IPS-18a (cell line): ENCODE measurements at regions not wholly inside any gene's neighbourhood (a gene's known extent, or its start where the extent isn't known, plus 50 kb on each side); places are given as distances from the start of the nearest gene placed in this dataset.

ENCODE experiments used
- H3K27ac ChIP-seq: one replicate; pipeline ENCODE4 v1.5.1; 2013; ENCODE audit warnings: low read length
- H3K27me3 ChIP-seq: one replicate; pipeline ENCODE4 v1.6.1; 2013; ENCODE audit warnings: mild to moderate bottlenecking, low read length; ENCODE audit not compliant: control insufficient read depth, insufficient read depth
- H3K36me3 ChIP-seq: one replicate; pipeline ENCODE4 v1.6.1; 2013; ENCODE audit warnings: low read depth, low read length; ENCODE audit not compliant: control insufficient read depth
- H3K4me1 ChIP-seq: one replicate; pipeline ENCODE4 v1.6.1; 2013; ENCODE audit warnings: low read depth, low read length; ENCODE audit not compliant: control insufficient read depth
- H3K4me3 ChIP-seq: one replicate; pipeline ENCODE4 v1.5.1; 2013; ENCODE audit warnings: low read length
- H3K9ac ChIP-seq: one replicate; pipeline ENCODE4 v1.6.1; 2013; ENCODE audit warnings: mild to moderate bottlenecking, low read length, moderate library complexity
- H3K9me3 ChIP-seq: one replicate; pipeline ENCODE4 v1.6.1; 2013; ENCODE audit warnings: low read depth, low read length; ENCODE audit not compliant: control insufficient read depth

DNA sequence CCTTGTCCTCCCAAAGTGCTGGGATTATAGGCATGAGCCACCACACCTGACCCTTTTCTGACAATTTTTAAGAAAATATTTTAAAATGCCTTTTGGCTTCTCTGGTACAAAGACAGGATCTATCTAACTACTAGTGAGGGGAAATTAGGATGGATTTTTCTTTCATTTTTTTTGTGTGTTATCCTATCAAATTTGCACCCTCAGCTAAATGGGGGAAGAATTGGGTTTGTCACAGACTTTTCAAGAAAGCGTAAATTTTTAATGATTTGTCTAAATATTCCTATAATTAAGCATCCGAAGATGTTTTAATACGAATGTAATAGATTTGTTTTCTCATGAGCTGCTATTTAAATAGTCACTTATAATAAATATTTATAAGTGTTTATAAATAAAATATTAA lies 340.0 kb upstream of the ETAA1 start:
- Histone ChIP-seq H3K4me1 (no peaks in the 10 kb centered on the region), H3K9ac (no peak overlapping the region), H3K27me3 (no peaks in the 10 kb centered on the region), H3K4me3 (no peak overlapping the region), H3K27ac (no peak overlapping the region), H3K36me3 (no peaks in the 10 kb centered on the region), H3K9me3 (no peaks in the 10 kb centered on the region)

DNA sequence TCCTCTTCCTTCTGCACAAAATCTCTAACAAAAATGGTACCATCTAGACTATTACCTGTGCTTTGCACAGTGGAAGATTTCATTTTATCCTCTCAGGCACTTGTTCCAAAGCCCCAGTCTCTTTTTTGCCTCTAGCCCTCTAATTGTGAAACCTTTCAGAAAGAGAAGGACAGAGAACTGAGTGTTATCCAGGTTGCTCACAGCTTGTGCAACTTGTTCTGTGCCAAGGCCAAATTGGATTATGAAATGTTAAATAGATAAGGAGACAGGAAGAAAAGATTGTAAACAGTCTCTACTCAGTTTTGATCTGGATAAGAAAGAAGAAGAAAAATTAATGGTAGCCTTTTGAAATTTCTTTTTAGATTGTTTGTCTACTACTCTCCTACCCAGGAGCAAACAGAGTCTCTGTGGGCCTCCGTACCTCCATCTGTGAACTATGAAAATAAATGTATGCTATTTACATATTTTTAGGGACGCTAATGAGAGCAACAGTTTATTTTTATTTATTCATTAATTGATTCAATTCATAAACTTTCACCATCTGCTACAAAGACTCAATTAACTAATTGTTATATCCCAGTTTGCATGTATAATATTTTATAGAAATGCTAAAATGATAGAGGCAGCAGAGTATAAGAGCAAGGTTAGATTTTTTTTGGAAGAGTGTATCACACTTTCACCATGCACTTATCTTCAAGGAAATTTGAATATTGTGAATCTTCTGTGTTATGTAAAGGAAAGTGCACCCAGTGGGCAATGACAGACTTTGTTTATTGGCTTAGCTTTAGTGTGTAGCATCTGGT lies 339.0 kb upstream of the ETAA1 start:
- H3K36me3 ChIP-seq, result no peaks in the 10 kb centered on the region
- H3K4me1 ChIP-seq, result no peaks in the 10 kb centered on the region
- H3K9me3 ChIP-seq, result no peaks in the 10 kb centered on the region
- no peak overlapping the region for H3K9ac ChIP-seq
- no peak overlapping the region for H3K4me3 ChIP-seq
- H3K27me3 ChIP-seq, result no peaks in the 10 kb centered on the region
- no peak overlapping the region for H3K27ac ChIP-seq

DNA sequence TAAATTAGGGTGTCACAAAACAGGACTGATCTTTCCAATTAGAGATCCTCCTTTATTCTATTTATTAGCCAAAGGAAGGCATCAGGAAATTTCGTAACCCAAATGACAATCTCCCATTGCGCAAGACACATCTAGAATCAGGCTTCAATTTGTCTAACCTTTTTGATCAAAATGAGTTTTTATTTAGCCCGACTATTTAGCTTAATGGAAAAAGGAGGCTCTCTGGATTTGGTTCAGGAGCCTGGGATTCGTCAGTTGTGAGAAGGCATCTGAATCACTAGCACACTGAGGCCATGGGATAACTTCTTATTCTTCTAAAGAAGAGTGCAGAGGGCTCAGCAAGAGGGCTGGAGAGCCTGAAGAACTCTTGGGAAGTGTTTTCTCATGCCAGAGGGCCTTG lies 332.1 kb upstream of the ETAA1 start:
- no peaks in the 10 kb centered on the region for H3K27me3 ChIP-seq
- no peak overlapping the region for H3K27ac ChIP-seq
- no peaks in the 10 kb centered on the region for H3K9me3 ChIP-seq

DNA sequence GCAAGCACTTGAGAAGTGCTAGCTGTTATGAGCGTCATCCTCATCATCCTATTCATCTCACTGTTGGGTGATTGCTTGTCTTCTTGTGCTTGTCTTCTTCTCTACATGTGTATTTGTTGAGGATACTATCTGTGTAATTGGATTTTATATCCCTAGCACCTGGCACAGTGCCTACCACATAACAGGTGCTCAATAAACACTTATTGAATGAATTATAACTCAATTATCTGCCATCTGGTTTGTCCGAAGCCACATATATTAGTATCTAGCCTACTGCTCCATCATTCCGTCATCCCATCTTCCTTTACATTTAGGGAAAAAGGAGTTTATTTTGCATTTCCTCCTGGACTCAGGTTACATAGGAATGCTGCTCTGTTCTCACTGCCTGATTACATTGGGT lies 330.4 kb upstream of the ETAA1 start:
- no peak overlapping the region for H3K9ac ChIP-seq
- no peak overlapping the region for H3K4me3 ChIP-seq
- no peaks in the 10 kb centered on the region for H3K27me3 ChIP-seq
- no peak overlapping the region for H3K27ac ChIP-seq
- no peaks in the 10 kb centered on the region for H3K36me3 ChIP-seq
- no peaks in the 10 kb centered on the region for H3K4me1 ChIP-seq
- no peaks in the 10 kb centered on the region for H3K9me3 ChIP-seq

More for the DNA sequence above, 332.1 kb upstream of the ETAA1 start:
- no peaks in the 10 kb centered on the region for H3K36me3 ChIP-seq
- no peaks in the 10 kb centered on the region for H3K4me1 ChIP-seq
- no peak overlapping the region for H3K9ac ChIP-seq
- no peak overlapping the region for H3K4me3 ChIP-seq

DNA sequence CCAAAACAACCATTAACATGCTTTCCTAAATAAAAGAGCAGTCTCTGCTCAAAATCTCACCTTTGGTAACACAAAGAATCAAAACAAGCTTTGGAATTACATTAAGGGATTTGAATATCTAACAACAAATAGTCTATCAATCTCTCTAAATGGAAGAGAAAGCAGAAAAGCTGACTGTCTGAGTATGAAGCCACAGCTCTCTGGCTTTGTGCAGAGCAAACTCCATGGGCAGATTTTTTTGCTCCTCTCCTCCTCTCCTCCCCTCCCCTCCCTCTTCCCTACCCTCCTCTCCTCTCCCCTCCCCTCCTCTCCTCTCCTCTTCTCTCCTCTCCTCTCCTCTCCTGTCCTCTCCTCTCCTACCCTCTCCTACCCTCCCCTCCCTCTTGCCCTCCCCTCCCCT lies 329.5 kb upstream of the ETAA1 start:
- no peaks in the 10 kb centered on the region for H3K4me1 ChIP-seq
- H3K9me3 ChIP-seq, result no peaks in the 10 kb centered on the region
- H3K4me3 ChIP-seq, result no peak overlapping the region
- no peak overlapping the region for H3K9ac ChIP-seq
- no peak overlapping the region for H3K27ac ChIP-seq
- H3K36me3 ChIP-seq, result no peaks in the 10 kb centered on the region
- no peaks in the 10 kb centered on the region for H3K27me3 ChIP-seq

DNA sequence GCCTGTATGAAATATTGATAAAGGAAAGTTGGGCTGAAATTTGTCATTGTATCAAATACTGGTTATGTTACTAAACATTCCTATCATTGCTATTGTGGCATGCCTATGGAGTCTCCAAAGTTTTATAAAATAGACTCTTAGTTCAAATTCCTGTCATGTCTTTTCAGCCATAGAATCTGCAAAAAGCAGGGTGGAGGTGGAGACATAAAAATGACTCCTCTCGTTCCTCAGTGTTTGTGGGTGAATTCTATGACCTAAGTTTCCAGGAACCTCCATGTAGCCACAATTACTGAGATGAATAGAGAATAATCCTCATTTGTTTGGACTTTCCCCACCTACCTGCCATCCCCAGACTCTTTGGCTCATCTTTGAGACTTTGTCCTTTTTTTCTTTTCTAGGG lies 326.3 kb upstream of the ETAA1 start:
- Histone ChIP-seq H3K27me3 (no peaks in the 10 kb centered on the region), H3K27ac (no peak overlapping the region), H3K4me1 (no peaks in the 10 kb centered on the region), H3K36me3 (no peaks in the 10 kb centered on the region), H3K9me3 (no peaks in the 10 kb centered on the region), H3K4me3 (no peak overlapping the region), H3K9ac (no peak overlapping the region)

DNA sequence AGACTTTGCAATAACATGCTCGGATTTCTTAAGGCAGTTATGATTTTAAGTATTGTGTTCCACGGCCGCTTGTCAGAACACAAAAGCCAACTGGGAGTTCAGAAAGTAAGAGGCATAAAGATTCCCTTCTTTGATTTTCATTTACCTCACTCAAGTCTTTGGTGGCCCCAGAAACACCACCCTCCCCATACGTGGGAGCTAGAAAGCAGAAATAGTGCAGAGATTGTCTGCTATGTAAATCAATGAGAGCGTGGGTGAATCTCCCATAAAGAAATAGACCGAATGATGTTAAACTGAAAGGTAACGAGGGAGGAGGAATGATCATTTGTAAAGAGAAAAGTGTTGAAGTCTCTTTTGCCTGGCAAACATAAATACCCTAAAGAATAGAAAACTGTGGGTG lies 322.1 kb upstream of the ETAA1 start:
- Histone ChIP-seq H3K9me3 (no peaks in the 10 kb centered on the region), H3K27me3 (no peaks in the 10 kb centered on the region), H3K4me1 (no peaks in the 10 kb centered on the region), H3K9ac (no peak overlapping the region), H3K27ac (no peak overlapping the region), H3K36me3 (no peaks in the 10 kb centered on the region), H3K4me3 (no peak overlapping the region)

DNA sequence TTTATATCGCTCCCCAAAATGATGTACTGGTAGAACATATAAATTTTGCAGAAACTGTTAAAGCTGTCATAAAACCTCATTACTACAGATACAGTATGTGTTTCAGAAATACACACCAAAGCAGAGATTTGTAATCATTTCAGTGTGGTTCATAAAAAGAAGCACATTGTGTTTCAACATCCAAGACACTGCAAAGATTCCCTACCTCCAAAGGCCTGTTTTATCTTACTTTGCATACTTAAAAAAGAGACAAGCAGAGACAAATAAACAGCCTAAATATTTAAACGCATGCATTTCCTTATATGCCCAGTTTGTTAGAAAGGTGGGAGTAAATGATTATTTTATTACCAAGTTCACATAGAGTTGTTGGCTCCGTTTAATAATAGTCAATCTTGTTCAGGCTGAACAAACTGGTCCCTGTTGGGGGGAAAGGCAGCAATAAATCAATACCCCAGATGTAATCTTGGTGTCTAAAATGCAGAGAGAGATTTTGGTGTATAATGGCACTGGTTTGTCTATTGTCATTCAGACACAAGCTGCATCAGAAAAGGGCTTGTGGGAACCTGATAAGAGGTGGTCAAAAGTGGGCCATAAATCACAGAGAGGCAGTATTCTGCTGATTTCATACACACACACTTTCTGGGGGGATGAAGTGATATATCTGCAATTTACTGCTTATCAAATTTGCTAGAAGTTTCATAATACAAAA lies 321.4 kb upstream of the ETAA1 start:
- H3K27ac ChIP-seq, result no peak overlapping the region
- no peaks in the 10 kb centered on the region for H3K9me3 ChIP-seq
- H3K4me1 ChIP-seq, result no peaks in the 10 kb centered on the region
- H3K36me3 ChIP-seq, result no peaks in the 10 kb centered on the region
- H3K4me3 ChIP-seq, result no peak overlapping the region
- H3K9ac ChIP-seq, result no peak overlapping the region
- H3K27me3 ChIP-seq, result no peaks in the 10 kb centered on the region

DNA sequence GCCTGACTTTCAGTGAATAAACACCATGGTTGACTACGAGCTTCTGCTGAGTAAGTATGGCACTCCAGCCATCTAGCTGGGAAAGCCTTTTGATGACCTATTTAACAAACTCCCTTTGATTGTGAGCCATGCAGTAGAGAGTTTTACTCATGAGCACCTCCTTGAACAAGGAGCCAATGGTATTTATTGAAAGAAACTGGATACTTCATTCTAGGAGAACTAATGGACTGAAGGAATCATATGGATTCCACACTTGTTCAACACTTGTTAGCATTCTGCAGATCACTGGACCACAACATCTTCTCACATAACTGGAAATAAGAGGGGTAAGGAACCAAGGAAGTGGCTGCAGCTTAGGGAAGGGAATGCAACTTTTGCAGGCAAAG lies 320.9 kb upstream of the ETAA1 start:
- no peaks in the 10 kb centered on the region for H3K9me3 ChIP-seq
- H3K36me3 ChIP-seq, result no peaks in the 10 kb centered on the region
- no peak overlapping the region for H3K4me3 ChIP-seq
- H3K4me1 ChIP-seq, result no peaks in the 10 kb centered on the region
- no peak overlapping the region for H3K27ac ChIP-seq
- no peak overlapping the region for H3K9ac ChIP-seq
- no peaks in the 10 kb centered on the region for H3K27me3 ChIP-seq

DNA sequence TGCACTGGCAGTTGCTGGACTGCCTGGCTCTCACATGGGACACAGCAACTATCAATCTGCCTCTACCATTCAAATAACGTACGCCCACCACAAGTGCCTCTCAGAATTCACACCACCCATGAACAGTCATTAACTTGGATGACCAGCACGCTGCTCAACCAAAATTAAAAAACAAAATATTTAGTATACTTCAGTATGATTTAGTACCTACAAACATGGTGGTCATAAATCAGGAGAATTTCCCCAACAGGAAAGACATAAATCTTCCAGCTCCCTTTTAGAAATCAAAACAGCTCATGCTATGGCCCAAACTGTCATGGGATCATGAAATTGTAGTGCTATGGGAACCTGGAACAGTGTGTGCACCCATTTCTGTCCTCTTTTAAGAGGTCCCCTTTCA lies 317.4 kb upstream of the ETAA1 start:
- Histone ChIP-seq H3K4me3 (no peak overlapping the region), H3K4me1 (no peaks in the 10 kb centered on the region), H3K9me3 (no peaks in the 10 kb centered on the region), H3K27me3 (no peaks in the 10 kb centered on the region), H3K27ac (no peak overlapping the region), H3K9ac (no peak overlapping the region), H3K36me3 (no peaks in the 10 kb centered on the region)

DNA sequence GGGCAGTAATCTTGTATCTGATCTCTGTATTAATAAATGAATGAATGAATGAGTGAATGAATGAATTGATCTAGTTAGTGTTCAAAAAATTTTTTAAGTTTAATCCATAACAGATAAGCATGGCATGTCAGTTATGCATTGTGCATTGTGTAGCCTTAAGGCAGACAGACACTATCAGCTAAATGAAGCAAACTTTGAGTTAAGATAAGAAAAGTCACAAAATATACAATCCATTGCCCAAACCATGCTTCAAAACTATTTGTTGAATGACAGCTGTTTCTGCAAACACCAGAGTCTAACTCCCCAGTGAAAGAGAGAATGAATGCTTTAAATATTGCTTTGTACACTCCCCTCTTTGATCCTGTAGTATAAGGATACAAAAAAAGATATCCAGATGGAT lies 314.3 kb upstream of the ETAA1 start:
- no peaks in the 10 kb centered on the region for H3K36me3 ChIP-seq
- H3K27me3 ChIP-seq, result no peaks in the 10 kb centered on the region
- no peaks in the 10 kb centered on the region for H3K9me3 ChIP-seq
- H3K27ac ChIP-seq, result no peak overlapping the region
- H3K4me3 ChIP-seq, result no peak overlapping the region
- no peak overlapping the region for H3K9ac ChIP-seq
- no peaks in the 10 kb centered on the region for H3K4me1 ChIP-seq

DNA sequence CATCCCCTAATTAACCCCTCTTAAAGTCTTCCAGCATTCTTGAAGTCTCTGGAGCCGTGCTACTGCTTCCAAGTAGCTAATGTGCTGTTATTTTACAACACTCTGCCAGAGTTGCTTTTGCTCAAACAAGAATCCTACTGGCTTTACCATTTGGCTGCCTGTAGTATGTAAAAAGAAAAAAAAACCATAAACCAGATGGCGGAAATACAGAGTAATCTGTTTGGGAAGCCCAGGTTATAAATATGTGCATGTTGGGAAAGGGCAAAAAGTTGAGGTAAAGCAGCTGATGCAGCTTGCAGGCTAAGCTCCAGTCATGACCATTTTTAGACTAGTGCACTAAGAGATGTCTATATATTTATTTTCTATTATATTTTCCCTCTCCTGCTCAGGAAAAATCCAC lies 313.2 kb upstream of the ETAA1 start:
- Histone ChIP-seq H3K36me3 (no peaks in the 10 kb centered on the region), H3K4me3 (no peak overlapping the region), H3K27me3 (no peaks in the 10 kb centered on the region), H3K9me3 (no peaks in the 10 kb centered on the region), H3K27ac (no peak overlapping the region), H3K9ac (no peak overlapping the region), H3K4me1 (no peaks in the 10 kb centered on the region)
